ENCODE measurements at regions not wholly inside any gene's neighbourhood (a gene's known extent, or its start where the extent isn't known, plus 50 kb on each side); places are given as distances from the start of the nearest gene placed in this dataset.

GRCh38 chr7:106462914-106463482 lies 178.2 kb upstream of the NAMPT start:
- TF ChIP-seq, protein P1, sequence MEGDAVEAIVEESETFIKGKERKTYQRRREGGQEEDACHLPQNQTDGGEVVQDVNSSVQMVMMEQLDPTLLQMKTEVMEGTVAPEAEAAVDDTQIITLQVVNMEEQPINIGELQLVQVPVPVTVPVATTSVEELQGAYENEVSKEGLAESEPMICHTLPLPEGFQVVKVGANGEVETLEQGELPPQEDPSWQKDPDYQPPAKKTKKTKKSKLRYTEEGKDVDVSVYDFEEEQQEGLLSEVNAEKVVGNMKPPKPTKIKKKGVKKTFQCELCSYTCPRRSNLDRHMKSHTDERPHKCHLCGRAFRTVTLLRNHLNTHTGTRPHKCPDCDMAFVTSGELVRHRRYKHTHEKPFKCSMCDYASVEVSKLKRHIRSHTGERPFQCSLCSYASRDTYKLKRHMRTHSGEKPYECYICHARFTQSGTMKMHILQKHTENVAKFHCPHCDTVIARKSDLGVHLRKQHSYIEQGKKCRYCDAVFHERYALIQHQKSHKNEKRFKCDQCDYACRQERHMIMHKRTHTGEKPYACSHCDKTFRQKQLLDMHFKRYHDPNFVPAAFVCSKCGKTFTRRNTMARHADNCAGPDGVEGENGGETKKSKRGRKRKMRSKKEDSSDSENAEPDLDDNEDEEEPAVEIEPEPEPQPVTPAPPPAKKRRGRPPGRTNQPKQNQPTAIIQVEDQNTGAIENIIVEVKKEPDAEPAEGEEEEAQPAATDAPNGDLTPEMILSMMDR (IDR thresholded peaks at IDR 0.05), result no peak
- TF ChIP-seq POLR2A (IDR thresholded peaks at IDR 0.05), result no peak
- TF ChIP-seq POLR2AphosphoS5 (IDR thresholded peaks at IDR 0.05), result no peak
- no peak for TF ChIP-seq EP300 (IDR thresholded peaks at IDR 0.05; ENCODE audit: low read depth)
